ENCODE measurements at regions not wholly inside any gene's neighbourhood (a gene's known extent, or its start where the extent isn't known, plus 50 kb on each side); places are given as distances from the start of the nearest gene placed in this dataset.

DNA sequence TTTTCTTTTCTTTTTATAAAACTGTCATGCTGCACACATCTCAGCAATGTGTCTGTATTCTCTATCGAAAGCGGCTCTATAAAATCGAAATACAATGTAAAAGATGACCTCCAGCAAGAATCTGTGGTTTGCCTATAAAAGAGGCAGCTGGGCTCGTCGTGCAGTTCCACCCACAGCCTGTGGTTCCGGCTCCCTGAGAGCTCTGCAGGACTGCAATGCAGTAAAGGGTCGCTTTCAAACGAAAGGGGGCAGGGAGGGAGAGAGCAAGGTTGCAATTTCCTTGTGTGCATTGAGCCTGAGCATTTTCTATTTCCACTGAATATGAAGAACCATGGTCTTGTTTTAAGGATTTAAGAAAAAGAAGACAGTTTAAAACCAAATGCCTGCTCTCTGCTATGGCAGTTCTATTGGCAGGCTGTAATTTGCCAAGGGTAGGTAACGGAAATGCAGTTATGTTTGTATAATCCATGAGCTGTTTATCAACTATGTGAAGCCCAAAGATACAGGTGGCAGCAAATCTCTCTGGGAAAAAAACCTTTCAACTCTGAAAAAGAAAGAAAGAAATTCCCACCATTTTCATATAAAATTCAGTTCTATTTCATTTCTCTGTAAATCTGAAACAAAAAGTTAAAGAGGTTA, 236.5 kb downstream of the HACE1 start:
- TF ChIP-seq, protein P1, sequence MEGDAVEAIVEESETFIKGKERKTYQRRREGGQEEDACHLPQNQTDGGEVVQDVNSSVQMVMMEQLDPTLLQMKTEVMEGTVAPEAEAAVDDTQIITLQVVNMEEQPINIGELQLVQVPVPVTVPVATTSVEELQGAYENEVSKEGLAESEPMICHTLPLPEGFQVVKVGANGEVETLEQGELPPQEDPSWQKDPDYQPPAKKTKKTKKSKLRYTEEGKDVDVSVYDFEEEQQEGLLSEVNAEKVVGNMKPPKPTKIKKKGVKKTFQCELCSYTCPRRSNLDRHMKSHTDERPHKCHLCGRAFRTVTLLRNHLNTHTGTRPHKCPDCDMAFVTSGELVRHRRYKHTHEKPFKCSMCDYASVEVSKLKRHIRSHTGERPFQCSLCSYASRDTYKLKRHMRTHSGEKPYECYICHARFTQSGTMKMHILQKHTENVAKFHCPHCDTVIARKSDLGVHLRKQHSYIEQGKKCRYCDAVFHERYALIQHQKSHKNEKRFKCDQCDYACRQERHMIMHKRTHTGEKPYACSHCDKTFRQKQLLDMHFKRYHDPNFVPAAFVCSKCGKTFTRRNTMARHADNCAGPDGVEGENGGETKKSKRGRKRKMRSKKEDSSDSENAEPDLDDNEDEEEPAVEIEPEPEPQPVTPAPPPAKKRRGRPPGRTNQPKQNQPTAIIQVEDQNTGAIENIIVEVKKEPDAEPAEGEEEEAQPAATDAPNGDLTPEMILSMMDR (IDR thresholded peaks at IDR 0.05), result no peak

DNA sequence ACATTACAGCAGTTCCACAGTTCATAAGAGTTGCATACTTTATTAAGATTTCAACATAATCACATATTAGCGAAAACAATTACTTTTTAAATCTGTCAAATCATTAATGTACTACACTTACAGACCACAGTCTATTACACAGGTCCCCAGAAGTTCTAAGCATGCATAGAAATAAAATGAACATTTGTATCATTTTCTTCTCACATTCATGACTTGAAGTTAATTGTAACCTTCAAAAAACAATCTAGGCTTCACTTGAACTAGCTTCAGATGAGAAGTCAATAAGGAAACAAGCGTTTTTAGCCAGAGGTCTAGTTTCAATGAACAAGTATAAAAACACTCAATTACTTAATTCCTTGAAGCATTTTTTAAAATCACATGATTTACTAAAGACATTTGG, 238.3 kb downstream of the HACE1 start:
- TF ChIP-seq, protein P1 (IDR thresholded peaks at IDR 0.05), result no peak

DNA sequence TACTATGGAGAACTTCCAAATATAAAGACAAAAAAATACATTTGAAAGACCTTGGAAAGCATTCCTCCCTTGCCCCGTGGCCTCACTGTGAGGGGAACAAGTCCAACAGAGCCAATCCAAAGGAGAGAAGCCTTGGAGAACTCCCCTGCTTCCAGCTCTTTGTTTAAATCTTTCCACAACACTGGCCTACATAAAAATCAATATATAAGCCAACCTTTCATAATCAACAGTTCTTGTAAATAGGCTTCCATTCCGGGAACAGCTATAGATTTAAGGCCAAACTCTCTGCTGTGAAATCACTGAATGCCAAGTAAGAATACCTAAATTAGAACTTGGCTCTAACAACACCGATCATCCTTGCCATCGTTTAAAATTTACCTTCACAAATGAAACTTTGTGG, 242.1 kb downstream of the HACE1 start:
- TF ChIP-seq, protein P1 (IDR thresholded peaks at IDR 0.05), result no peak

- TF ChIP-seq, protein P1 (IDR thresholded peaks at IDR 0.05), result no peak
These were observed 245.3 kb downstream of the HACE1 start for GRCh38 chr6:104614394-104614793.

GRCh38 chr6:104613416-104614001, 246.2 kb downstream of the HACE1 start:
- TF ChIP-seq, protein P1 (IDR thresholded peaks at IDR 0.05), result no peak

DNA sequence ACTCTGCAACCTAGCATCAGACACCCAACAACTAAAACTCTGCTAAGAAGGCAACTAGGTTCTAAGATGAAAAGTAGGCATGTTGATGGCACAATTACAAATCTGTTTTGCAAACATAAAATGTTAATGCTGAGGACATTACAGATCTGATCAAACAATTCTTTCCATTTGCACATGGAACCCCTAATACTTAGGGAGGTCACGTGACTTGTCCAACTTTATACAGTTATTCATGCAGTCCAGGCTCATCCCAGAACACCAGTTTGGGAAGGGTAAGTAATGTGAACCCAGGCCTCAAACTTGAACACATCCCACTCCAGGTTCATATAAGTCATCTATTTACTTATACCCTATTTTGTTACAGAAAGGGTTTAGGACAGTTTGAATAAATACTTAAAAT, 247.2 kb downstream of the HACE1 start:
- TF ChIP-seq, protein P1 (IDR thresholded peaks at IDR 0.05), result no peak

- TF ChIP-seq, protein P1 (IDR thresholded peaks at IDR 0.05), result no peak
These were observed 251.6 kb downstream of the HACE1 start for GRCh38 chr6:104608101-104608500.
